Ammon's horn (tissue), 1 donor: ENCODE measurements at regions not wholly inside any gene's neighbourhood (a gene's known extent, or its start where the extent isn't known, plus 50 kb on each side); places are given as distances from the start of the nearest gene placed in this dataset.
"Not testable (repeated sequence)": the region's sequence is repeated elsewhere in the genome, so short reads cannot be mapped to it uniquely, and the experiment has no call there.

Source experiments
- DNase-seq: peaks from one replicate; pipeline ENCODE4 v3.0.0-alpha.2; 2016; ENCODE audit warnings: low spot score

DNA sequence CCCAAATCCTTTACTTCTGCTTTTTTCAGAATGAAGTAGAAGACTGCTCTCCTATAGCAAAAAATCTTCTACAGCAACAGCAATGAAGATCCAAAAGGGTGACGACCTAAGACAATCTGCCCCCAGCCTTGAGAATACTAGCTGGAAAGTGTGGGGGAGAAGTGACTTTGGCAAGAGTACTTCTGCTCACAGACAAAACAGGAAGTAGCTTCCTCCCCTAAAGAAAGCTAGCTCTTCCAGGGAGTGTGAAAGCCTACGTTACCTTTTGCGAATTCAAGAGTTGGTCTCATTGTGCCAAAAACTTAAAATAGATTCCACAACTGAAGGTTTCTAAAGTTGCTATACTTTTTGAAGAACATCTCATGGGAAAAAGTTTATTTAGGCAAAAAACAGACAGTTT, 1069.2 kb upstream of the CHAC2 start:
- DNase-seq = peak; percentile 12

GRCh38 chr2:52697690-52698089, 1069.9 kb upstream of the CHAC2 start:
- no peak for DNase-seq

- DNase-seq = no peak
Observed at GRCh38 chr2:52695731-52696130, 1071.9 kb upstream of the CHAC2 start.

DNA sequence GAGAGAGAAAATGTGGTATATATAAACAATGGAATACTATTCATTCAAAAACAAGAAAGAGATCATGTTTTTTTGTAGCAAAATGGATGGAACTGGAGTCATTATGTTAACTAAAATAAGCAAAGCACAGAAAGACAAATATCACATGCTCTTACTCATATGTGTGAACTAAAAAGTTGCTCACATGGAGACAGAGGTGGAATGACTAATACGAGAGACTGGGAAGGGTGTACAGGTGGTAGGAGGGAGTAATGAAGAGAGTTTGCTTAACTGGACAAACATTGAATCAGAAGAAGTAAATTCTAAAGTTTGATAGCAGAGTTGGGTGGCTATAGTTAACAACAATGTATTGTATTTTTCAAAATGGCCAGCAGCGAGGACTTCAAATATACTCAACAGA, 1080.7 kb upstream of the CHAC2 start:
- no peak for DNase-seq

DNA sequence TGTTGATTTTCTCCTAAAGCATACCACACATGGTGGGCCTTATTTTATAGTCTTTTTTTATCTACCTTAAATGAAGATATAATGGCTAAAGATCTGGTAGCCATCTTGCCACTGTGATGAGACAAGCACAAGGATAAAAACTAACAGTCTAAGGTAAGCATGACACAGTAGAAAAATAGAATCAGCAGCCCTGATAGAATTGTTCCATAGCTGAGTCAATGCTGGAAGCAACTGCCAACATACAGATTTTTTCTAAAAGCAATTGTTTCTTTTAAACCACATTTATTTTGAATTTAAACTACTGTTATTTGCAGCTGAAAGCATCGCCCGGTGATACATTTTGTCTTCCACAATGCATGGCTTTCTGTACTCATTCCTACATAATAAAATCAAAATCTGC, 1091.5 kb upstream of the CHAC2 start:
- no peak for DNase-seq

DNA sequence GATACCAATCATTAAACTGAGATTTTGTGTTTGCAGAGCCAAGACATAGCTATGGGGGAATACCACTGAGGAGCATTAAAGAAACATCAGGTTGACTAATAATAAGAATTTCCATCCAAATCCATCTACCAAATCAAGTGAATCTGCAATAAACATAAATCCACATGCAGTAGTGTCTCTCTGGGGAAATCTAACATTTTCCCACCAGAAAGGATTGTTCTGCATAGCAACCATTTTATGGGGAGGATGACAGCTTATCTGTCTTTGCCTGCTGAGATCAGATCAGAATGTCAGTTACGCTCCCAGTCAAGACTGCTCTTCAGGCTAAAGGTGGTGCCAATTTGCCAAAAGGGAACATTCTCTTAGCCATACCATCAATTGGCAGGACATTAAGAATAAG, 1098.9 kb upstream of the CHAC2 start:
- no peak for DNase-seq

DNA sequence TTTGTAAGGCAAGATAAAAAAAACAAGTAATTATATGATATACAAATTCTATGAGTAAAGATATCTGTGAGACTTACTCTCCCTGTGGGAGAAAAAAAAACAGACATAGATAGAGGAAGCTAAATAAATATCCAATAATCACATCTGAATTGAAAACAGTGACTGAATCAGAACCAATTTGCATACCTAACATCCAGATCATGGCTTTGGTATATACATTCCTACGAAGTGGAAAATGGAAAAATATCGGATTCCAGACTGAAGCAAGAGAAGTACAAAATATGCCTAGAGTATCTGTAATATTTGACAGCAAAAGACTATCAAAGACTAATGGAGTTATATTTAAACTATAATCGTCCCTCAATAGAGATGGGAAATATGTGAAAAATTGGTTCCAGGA, 1108.1 kb upstream of the CHAC2 start:
- DNase-seq = no peak

GRCh38 chr2:52658598-52658997, 1109.0 kb upstream of the CHAC2 start:
- DNase-seq = no peak

DNA sequence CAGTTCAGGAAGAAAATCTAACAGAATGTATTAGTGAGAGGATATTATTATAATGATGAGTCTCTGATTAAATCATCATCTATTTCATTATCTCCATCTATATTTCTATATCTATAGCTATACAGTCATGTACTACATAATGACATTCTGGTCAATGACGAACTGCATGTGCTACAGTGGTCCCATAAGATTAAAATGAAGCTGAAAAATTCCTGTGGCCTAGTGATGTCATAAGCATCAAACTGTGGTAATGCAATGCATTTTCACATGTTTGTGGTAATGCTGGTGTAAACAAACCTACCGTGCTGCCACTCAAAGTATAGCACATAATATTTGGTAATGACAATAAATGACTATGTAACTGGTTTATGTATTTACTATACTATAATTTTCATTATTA, 1127.9 kb upstream of the CHAC2 start:
- DNase-seq = no peak

DNA sequence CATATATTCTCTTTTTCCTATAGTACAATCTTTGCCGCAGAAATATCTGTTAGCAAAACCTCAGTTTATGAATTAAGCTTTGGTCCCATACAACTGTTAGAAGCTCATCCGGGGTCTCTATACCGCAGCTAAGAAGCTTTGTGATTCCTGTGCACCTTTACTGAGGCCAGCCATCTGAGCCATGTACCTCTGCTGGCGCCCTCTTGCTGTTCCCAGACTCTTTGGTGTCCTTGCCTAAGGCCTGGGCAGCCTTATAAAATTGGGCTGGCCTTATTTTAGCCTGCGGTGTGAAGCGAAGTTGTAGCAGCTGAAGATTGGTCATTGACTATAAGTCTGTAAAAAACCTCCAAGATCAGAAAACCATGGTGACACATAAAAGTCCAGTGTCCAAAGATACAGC, 1135.1 kb upstream of the CHAC2 start:
- no peak for DNase-seq

GRCh38 chr2:52629944-52630343, 1137.7 kb upstream of the CHAC2 start:
- DNase-seq = no peak

DNA sequence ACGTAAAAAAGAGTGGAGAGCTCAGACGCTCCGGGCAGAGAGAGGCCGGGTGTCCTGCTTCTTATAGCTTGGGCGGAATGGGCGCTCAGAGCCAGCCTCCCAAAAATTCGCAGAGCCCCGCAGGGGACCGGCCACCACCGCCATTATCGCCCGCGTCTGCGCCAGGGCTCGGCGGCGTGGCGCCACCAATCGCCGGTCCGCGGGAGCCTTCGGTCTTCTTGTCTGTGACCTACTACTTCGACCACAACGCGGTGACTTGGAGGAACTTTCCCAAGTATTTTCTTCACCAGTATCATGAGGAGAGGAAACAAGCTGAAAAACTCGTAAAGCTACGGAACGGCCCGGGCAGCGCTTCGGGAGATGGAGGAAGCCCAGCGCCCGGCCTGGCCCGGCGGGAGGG, 1138.1 kb upstream of the CHAC2 start:
- DNase-seq = no peak

GRCh38 chr2:52622266-52622665, 1145.3 kb upstream of the CHAC2 start:
- DNase-seq = peak; percentile 41

DNA sequence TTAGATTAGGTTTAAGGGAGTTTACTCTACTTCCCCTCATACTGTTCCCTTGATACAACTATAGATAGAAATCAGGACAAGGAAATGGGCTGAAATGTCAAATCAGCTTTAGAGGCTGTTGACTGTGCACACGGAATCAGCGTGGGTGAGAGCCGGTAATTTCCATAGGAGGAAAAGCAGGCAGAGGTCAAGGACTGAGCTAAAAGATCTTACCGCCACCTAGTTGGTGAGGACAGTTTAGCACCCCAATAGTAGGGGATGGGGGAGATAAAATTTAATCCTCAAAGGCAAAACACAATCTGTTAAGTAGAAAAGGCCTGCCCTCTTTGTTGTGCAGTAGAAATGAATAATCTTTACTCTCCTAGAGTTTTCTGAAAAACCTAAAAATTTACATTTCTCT, 1154.5 kb upstream of the CHAC2 start:
- no peak for DNase-seq

DNA sequence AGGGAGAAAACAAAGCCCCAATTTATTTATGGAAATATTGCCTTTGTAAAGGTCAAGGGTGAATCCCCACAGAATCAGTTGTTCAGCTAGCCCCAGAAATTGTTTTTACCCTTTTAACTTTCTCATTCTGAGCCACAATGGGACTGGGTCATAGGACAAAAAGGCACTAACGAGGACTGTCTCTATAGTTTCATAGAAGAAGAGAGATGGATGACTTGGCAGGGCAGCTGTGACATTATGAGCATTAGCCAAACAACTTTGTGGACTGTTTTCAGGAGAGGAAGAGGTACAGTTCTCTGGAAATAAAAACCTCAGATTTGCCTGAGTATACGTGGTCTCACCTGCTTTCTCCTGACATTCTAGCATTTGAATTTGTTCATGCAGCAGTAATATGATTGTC, 1155.8 kb upstream of the CHAC2 start:
- no peak for DNase-seq

- DNase-seq = no peak
Observed at GRCh38 chr2:52608030-52608429, 1159.6 kb upstream of the CHAC2 start.

GRCh38 chr2:52597346-52597745, 1170.3 kb upstream of the CHAC2 start:
- DNase-seq = no peak

DNA sequence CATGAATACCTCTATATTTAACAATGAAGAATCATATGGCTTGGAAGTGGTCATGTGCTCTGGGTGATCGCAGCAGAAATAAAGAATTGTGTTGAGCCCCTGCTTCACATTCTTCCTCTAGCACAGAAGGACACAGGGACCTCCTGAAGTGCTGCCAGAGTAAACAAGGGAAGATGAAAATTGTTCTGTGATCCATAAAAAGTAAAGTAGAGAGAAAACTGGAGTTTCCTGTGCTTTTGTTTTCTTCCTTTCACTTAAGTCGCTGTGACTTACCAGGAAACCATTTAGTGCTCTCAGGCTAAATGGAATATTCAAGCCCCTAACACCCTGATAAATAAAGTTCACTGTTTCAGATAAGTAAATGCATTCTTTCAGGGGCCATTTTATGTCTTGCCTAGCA, 1173.6 kb upstream of the CHAC2 start:
- DNase-seq = no peak

DNA sequence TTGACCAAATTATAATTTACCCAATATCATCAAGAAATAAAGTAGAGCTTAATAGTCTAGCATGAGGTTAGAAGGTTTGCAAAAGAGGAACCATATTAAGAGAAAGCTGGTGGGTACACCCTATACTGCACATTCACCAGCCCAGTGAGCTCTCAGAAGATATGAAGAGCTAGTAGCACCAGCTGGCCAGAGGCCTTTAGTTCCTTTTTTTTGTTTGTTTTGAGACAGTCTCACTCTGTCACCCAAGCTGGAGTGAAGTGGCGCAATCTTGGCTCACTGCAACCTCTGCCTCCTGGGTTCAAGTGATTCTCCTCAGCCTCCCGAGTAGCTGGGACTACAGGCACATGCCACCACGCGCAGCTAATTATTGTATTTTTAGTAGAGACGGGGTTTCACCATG, 1183.5 kb upstream of the CHAC2 start:
- not testable (repeated sequence) for DNase-seq

DNA sequence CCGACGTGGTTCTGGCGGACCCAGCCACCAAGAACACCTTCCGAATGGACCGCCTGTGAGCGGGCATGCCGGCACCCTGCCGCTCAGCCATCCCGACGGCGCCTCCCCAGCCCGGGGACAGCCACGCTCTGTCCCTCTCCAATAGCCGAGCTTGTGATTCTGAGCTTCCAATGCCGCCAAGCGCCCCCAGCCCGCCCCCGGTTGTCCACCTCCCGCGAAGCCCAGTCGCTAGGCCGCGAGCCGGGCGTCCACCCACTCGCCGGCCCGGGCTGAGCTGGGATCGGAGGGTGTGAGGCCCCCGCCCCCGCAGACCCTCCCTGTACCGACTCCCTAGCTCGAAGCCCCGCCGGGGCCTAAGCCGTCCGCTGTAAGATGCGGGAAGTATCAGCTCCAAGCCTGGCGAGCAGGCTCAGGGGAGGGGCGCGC, 1195.1 kb upstream of the CHAC2 start:
- DNase-seq = no peak

DNA sequence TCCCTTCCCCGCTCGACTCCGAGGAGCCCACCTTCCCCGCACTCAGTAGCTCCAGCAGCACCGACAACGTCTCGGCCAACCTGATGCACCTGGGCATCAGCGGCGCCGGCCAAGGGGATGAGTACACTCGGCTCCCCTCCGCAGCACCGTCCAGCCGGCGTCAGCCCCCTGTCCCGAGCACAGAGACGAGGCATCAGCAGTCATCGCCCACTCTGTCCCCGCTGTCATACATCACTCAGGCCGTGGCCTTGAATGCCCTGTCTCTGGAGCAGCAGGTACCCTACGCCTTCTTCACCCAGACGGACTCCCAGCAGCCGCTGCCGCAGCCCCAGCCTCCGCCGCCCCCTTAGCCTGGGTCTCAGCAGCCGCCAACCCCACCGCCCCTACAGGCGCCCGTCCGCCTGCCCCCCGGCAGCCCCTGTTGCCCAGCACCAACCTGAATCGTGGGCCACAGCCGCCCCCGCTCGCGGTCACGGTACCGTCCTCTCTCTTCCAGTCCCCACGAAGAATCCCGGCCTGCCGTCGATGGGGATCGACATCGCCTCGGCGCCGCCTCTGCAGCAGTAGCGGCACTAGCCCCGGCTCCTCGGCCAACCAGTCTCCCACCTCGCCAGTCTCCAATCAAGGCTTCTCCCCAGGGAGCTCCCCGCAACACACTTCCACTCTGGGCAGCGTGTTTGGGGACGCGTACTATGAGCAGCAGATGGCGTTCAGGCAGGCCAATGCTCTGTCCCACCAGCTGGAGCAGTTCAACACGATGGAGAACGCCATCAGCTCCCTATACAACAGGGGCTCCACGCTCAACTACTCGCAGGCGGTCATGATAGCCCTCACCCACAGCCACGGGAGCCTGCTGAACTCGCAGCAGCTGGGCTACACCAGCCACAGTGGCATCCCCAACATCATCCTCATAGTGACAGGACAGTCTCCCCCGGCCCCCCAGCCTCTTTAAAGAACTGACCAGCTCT, 1195.9 kb upstream of the CHAC2 start:
- DNase-seq = no peak

DNA sequence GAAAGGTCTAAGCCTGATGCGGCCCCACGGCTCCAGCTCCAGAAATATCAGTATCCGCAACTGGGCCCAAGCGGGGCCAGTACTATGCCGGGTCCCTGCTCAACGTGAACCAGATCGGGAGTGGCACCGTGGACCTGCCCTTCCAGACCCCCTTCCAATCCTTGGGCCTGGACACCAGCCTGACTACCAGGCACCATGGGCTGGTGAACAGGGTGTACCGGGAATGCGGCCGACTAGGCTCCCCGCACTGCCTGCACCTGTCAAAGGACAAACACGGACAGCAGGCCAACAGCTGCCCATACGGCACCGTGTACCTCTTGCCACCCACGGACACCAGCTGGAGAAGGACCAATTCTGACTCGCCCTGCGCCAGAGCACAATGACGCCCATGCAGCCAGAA, 1196.9 kb upstream of the CHAC2 start:
- no peak for DNase-seq

DNA sequence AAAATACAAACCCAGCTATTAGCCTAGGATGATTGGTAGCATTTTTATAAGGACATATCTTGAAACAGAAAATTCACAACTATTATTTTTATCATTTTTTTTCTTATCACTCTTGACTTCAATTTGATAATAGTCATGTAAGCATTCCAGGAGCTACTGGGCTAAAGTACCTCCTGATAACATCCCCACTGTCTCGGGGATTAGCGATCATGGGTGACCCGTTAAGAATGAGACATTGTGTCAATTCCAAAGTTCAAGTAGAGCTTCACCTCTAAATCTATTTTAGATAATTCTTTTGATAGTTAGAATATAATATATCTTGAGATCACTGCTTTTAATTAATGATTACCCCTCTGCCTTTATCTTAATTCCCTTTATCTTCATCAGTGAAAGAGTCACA, 1204.5 kb upstream of the CHAC2 start:
- no peak for DNase-seq

DNA sequence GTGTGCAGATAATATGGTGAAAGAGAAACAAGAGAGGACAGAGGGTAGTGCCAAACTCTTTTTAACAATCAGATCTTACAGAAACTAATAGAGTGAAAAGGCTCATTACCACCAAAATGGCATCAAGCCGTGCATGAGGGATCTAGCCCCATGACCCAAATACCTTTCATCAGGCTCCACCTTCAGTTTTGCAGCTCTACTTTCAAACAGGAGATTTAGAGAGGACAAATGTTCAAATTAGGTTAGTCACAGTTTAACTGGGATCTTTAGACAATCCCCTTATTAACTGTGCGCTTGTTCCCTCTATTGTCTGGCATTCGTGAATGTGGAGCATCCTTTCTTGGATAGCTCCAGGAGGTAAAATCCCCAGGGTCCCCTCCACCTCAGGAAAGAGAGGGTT, 1209.3 kb upstream of the CHAC2 start:
- no peak for DNase-seq
